ENCODE measurements at regions not wholly inside any gene's neighbourhood (a gene's known extent, or its start where the extent isn't known, plus 50 kb on each side); places are given as distances from the start of the nearest gene placed in this dataset.

- no peak for DNase-seq
- WGBS, 2 donors (ENCODE audit: low coverage in 1 of 2): 66 to 71% methylated on average over 1 of the region's 1 CpG
- intact Hi-C loops (cut with DNase I; ENCODE audit: low total_unique reads): no loop called here
- Histone ChIP-seq H3K27ac (no peak overlapping the region), H3K4me1 (peaks cover 0 to 10% (median 2%) of the 10 kb centered on the region in 4 donors), H3K27me3 (no peaks in the 10 kb centered on the region), H3K9me3 (no peaks in the 10 kb centered on the region), H3K36me3 (no peaks in the 10 kb centered on the region), H3K4me3 (no peak overlapping the region)
- TF ChIP-seq CTCF (IDR thresholded peaks at IDR 0.05) (no peak), EP300 (IDR thresholded peaks at IDR 0.05; ENCODE audit: low read depth) (no peak), POLR2AphosphoS5 (IDR thresholded peaks at IDR 0.05) (no peak), POLR2A (IDR thresholded peaks at IDR 0.05) (no peak)
- in situ Hi-C loops (cut with MboI; ENCODE audit: low pct_ligation_motif_present in 1 of 4, low pct_unique_long_range_greater_than_20kb in 1 of 4, low sequenced_read_pairs in 3 of 4): no loop called here
These were observed 84.8 kb upstream of the LRIG1 start for GRCh38 chr3:66585520-66586095.

GRCh38 chr3:66586853-66587252, 86.0 kb upstream of the LRIG1 start:
- H3K36me3 ChIP-seq: no peaks in the 10 kb centered on the region
- in situ Hi-C loops (cut with MboI; ENCODE audit: low pct_ligation_motif_present in 1 of 4, low pct_unique_long_range_greater_than_20kb in 1 of 4, low sequenced_read_pairs in 3 of 4): no loop called here
- H3K4me1 ChIP-seq: no peaks in the 10 kb centered on the region
- intact Hi-C loops (cut with DNase I; ENCODE audit: low total_unique reads): no loop called here
- H3K9me3 ChIP-seq: no peaks in the 10 kb centered on the region
- TF ChIP-seq EP300 (IDR thresholded peaks at IDR 0.05; ENCODE audit: low read depth) (no peak), CTCF (IDR thresholded peaks at IDR 0.05) (no peak), POLR2A (IDR thresholded peaks at IDR 0.05) (no peak), POLR2AphosphoS5 (IDR thresholded peaks at IDR 0.05) (no peak)
- no peak for DNase-seq
- WGBS, 2 donors (ENCODE audit: low coverage in 1 of 2): 79 to 86% methylated on average over 2 to 3 of the region's 3 CpGs
- no peak overlapping the region for H3K4me3 ChIP-seq
- H3K27me3 ChIP-seq: no peaks in the 10 kb centered on the region
- no peak overlapping the region for H3K27ac ChIP-seq

GRCh38 chr3:66588340-66588847, 87.6 kb upstream of the LRIG1 start:
- H3K27ac ChIP-seq: no peak overlapping the region
- H3K27me3 ChIP-seq: no peaks in the 10 kb centered on the region
- no peaks in the 10 kb centered on the region for H3K36me3 ChIP-seq
- intact Hi-C loops (cut with DNase I; ENCODE audit: low total_unique reads): no loop called here
- no peaks in the 10 kb centered on the region for H3K4me1 ChIP-seq
- WGBS, 2 donors (ENCODE audit: low coverage in 1 of 2): 67 to 88% methylated on average over 3 of the region's 3 CpGs
- no peaks in the 10 kb centered on the region for H3K9me3 ChIP-seq
- no peak for DNase-seq
- in situ Hi-C loops (cut with MboI; ENCODE audit: low pct_ligation_motif_present in 1 of 4, low pct_unique_long_range_greater_than_20kb in 1 of 4, low sequenced_read_pairs in 3 of 4): no loop called here
- TF ChIP-seq CTCF (IDR thresholded peaks at IDR 0.05) (no peak), POLR2A (IDR thresholded peaks at IDR 0.05) (no peak), EP300 (IDR thresholded peaks at IDR 0.05; ENCODE audit: low read depth) (no peak), POLR2AphosphoS5 (IDR thresholded peaks at IDR 0.05) (no peak)
- H3K4me3 ChIP-seq: no peak overlapping the region

- in situ Hi-C loops (cut with MboI; ENCODE audit: low pct_ligation_motif_present in 1 of 4, low pct_unique_long_range_greater_than_20kb in 1 of 4, low sequenced_read_pairs in 3 of 4) (no loop called here), intact Hi-C loops (cut with DNase I; ENCODE audit: low total_unique reads) (no loop called here)
- TF ChIP-seq POLR2AphosphoS5 (IDR thresholded peaks at IDR 0.05): no peak
- H3K4me1 ChIP-seq: no peaks in the 10 kb centered on the region
- no peak for DNase-seq
- 69 to 74% methylated on average over 6 of the region's 6 CpGs for WGBS, 2 donors (ENCODE audit: low coverage in 1 of 2)
- H3K4me3 ChIP-seq: no peak overlapping the region
- H3K9me3 ChIP-seq: no peaks in the 10 kb centered on the region
- H3K36me3 ChIP-seq: no peaks in the 10 kb centered on the region
- no peak overlapping the region for H3K27ac ChIP-seq
- H3K27me3 ChIP-seq: no peaks in the 10 kb centered on the region
These were observed 91.4 kb upstream of the LRIG1 start for GRCh38 chr3:66592016-66592761.

Measured in transverse colon (tissue), 4 donors.